Kidney capillary endothelial cell (primary cell): ENCODE measurements at regions not wholly inside any gene's neighbourhood (a gene's known extent, or its start where the extent isn't known, plus 50 kb on each side); places are given as distances from the start of the nearest gene placed in this dataset.
"Not testable (repeated sequence)": the region's sequence is repeated elsewhere in the genome, so short reads cannot be mapped to it uniquely, and the experiment has no call there.

ENCODE experiments used
- DNase-seq: peaks from one replicate; pipeline ENCODE4 v3.0.0-alpha.2; 2018; ENCODE audit warnings: low spot score

DNA sequence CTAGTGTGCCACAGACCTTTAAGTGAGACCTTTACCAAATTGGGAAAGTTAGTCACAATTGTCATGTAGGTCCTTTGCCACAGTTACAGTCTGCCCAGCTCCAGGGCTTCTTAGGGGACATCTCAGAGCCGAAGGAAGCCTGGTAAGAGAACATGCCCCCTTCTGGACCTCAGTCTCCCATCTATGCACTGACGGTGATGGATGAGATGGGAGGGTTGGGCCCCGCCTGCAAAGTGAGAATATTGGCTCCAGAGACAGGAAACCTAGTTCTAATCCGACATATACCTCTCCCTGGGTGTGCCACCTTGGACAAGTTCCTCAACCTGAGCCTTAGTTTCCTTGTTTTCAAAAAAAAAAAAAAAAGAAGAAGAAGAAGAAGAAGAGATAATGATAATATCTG is 85.1 kb upstream of the NAV2 start:
- no peak for DNase-seq

DNA sequence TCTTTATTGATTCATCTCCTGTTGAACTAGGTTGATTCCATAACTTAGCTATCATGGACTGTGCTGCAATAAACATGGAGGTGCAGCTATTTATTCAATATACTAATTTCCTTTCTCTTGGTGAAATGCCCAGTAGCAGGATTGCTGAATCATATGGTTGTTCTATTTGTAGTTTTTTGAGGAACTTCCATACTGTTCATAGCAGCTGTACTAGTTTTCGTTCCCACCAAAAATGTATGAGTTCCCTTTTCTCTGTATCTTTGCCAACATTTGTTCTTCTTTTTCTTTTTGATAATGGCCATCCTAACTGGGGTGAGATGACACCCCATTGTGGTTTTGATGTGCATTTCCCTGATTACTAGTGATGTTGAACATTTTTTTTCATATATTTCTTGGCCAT is 87.2 kb upstream of the NAV2 start:
- no peak for DNase-seq

DNA sequence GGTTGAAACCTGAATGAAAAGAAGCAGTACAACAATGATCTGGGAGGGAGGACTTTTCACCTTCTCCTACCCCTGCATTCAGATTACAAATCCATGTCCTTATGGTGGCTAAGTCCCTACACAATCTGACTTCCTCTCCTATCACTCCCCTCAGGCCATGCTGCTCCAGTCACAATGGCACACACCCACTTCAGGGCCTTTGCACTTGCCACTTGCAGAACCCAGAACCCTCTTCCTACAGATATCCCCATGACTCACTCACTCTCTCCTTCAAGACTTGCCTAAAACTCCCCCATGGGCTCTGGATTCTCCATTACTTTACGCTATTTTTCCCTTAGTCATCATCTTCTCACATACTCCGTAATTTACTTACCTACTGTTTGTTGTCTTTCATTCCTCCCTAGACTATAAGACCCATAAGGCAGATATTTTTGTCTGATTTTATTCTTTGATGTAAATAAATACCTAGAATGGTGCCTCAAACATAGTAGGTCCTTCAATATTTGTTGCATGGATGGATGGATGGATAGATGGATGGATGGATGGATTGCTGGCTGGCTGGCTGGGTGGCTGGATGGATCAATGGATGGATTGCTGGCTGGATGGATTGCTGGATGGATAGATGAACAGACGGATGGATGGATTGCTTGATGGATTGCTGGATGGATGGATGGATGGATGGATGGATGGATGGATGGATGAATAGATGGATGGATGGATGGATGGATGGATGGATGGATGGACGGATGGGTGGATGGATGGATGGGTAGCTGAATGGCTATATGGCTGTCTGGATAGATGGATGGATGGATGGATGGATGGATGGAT is 94.7 kb upstream of the NAV2 start:
- DNase-seq = no peak

DNA sequence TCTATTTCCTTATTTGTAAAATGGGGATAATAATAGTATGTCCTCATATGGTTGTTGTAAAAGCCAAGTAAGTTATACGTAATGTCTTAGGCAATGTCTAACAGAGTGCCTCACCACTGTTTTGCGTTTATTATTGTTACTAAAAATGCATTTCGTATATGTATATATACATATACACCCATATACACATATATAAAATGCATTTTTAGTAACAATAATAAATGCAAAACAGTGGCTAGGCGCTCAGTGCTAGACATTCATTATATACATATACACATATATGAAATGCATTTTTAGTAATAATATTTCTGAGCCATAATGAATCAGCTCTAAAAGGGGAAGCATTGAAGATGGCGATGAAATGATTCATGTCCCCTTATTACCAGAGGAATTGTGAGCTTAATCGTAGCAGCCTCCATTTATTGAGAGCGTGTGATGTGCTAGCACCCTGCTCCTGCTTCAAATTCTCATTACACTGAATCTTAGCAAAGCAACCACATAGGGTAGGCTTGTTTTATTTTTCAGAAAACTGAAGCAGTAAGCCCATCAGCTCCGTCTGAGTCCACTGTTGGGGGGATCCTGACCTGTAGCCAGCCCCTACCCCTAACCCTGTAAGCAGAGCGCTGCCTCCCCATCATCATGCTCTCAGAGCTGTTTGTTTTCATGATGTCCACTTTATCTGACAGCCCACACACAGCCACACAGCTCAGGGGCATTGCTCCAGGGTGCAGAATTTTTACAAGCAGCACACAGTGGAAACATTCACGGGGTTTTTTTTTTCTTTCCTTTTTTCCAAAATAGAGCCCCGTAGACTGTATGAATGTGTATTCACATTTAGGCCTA is 97.1 kb upstream of the NAV2 start:
- DNase-seq = peak; percentile 38

DNA sequence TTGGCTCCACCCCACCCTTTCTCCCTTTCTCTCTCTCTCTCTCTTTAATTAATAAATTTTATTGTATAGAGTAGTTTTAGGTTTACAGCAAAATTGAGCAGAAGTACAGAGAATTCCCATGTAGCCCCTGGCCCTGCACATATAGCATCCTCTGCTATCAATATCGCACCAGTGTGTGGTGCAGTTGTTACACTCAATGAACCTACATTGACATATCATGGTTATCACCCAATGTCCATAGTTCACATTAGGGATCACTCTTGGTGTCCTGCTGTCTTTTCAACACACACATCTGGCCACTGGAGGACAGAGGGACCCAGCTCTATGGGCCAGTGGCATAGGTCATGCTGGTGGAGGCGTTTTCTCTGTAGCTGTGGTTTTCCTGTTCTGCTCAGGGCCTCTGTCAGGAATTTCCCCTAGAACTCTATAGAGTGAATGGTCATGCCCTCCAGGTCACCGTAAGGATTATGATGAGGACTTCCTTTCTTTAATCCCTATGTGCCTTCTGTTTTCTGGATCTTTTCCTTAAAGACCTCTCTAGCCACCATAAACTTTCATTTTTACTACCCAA is 98.2 kb upstream of the NAV2 start:
- peak; percentile 27 for DNase-seq

DNA sequence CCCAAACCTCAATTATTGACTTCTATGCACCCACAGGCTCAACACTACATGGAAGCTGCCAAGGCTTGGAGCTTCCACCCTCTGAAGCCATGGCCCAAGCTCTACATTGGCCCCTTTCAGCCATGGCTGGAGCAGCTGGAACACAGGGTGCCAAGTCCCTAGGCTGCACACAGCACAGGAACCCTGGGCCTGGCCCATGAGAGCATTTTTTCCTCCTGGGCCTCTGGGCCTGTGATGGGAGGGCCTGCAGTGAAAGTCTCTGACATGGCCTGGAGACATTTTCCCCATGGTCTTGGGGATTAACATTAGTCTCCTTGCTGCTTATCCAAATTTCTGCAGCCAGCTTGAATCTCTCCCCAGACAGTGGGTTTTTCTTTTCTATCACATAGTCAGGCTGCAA is 100.6 kb upstream of the NAV2 start:
- not testable (repeated sequence) for DNase-seq

DNA sequence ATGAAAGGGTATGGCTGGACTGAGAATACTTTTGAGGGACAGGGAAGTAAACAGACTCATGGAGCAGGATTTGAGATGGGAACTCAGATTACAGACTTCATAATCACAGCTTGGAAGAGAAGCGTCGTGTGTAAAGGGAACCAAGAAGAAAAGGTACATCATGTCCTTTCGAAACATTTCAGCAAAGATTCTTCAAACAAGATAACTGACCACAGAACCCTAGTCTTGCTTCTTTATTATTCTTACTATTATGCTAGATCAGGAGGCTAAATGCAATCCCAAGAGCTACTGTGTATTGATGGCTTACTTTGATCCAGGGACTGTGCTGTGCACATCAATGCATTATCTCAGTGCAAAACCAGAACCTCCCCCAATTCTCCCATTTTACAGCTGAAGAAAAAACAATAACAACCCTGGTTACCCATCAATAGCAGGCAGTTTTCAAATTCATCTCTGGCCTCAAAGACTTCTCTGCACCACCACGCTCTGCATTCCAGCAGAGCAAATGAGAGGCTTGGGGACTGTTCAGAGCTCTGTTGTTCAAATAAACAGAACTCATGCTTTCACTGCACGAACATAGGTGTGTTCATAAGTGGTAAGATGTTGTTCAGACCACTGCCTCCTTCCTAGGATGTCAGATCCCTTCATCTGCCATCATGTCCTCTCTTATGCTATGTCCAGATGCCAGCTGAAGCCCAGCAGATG is 104.8 kb upstream of the NAV2 start:
- no peak for DNase-seq

DNA sequence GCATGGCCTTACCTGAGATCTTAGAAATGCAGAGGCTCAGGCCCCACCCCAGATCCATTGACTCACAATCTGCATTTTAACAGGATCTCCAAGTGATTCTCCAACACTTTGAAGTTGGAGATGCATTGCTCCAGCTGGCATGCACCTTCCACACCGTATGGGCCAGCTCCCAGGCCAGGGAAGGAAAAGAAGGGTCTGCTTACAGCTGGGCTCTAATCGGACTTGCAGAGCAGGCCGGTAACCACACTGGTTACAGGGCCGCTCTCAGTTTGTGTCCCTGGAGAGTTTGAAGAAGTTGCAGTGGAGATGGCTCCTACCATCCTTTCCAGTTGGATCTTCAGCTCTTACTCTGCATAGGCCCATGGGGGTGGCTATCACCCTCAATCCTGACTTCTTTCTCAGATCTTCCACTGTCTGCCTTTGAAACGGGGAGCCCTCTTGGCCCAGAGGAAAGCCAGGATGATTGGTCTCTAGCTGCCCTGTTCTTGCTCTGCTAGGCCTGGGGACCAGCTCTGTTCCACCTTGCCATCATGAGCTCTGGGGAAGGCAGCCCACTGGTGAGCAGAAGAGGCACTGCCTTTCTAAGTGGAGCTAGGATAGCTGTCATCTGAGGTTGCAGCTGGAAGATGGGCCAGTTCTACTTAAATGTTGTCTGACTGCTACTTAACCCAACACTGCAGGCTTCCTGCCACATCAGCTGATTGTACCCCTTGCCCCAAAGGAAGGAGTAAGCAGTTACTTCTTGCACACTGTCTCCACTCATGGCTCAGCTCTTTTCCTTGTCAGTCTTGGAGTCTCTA is 105.6 kb upstream of the NAV2 start:
- DNase-seq = no peak

DNA sequence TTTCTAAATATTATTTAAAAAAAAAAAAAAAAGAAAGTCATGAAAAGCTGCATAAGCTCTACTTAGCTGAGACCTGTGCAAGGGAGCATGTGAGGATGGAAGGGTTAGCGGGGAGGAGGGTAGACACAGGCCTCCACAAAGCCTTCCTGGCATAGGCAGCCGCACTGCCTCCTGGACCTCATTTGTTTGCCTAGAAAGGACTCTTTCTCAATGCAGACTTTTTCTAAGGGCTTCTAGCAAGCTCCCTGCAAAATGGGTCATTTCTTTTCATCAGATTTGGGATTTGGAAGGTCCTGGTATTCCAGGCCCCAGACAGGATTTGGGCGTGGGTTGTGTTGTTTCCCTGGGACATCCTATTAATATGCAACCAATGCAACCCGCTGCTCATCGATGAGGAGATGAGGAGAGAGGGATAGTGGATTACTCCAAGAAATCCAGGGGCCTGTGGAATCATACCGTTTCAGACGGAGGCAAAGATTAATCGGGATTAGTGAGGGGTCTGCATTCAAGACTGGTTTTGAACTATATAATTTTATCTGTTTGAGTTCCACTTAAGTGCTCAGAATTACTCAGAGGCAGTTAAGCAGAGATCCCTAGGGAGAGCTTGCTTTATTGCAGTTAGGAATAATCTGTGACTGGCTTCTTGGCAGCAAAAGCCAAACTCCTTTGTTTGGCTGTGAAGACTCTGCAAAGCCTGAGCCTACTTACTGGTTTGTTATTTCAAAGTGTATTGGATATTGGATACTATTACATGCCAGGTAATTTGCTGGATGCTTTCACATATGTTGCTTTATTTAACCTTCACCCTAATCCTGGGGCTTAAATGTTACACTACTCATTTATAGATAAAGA is 106.9 kb upstream of the NAV2 start:
- no peak for DNase-seq

DNA sequence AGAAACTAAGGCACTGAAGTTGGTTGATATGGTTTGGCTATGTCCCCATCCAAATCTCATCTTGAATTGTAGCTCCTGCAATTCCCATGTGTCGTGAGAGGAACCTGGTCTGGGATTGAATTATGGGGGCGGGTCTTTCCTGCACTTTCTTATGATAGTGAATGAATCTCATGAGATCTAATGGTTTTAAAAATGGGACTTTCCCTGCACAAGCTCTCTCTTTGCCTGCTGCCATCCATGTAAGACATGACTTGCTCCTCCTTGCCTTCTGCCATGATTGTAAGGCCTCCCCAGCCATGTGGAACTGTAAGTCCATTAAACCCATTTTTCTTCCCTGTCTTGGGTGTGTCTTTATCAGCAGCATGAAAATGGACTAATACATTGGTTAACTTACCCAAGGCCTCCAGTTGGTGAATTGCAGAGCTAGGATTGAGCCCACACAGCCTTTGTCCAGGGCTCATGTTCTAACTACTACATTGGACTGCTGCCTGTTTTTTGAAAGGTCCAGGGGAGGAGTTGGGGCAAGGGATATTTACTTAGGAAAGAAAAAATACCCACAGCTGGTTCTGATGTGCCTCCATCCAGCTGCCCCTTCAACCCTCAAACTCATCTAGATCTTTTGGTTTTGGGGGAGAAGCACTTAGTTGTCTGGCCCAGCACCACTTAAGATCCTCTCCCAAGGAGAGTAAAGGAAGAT is 107.8 kb upstream of the NAV2 start:
- DNase-seq = no peak

DNA sequence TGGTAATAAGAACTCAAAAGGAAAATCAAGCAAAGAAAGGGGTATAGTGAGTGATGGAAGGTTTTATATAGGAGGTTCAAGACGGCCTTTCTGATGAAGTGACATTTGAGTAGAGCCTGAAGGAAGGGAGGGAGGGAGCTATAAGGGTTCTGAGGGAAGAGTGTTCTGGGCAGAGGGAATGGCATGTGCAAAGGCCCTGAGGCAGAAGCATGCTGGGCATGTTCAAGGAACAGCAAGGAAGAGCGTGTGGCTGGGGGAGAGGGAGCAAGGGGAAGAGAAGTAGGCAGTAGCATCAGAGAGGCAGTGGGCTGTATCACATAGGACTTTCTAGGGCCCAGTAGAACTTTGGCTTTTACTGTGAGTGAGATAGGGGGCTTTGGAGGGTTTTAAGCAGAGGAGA is 108.9 kb upstream of the NAV2 start:
- DNase-seq = no peak

DNA sequence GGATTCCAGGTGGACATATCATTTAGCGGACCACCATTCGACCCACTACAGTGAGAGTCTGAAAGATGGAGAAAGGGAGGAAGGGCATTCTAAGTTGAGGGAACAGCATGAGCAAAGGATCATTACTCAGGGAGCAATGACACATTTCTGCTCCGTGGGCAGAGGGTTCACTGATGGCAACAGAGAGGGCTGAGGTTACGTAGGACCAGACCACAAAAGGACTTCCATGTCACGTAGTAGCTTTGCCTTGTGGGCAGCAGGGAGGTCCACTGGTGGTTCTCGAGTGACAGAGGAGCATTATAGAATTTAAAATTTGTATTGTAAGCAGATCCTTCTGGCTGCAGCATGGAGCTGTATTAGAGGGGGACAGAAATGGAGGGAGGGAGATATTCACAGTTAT is 109.7 kb upstream of the NAV2 start:
- no peak for DNase-seq

DNA sequence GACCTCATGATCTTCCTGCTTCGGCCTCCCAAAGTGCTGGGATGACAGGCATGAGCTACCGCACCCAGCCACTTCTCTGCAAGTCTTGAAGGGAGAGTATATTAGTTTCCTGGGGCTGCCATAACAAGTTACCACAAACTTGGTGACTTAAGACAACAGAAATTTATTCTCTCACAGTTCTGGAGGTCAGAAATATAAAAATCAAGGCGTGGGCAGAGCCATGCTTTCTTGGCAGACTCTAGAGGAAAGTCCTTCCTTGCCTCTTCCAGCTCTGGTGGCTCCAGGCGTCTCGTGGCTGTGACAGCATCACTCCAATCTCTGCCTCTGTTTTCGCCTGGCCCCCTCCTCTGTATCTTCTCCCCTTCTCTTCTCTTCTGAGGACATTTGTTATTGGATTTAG is 110.2 kb upstream of the NAV2 start:
- no peak for DNase-seq

DNA sequence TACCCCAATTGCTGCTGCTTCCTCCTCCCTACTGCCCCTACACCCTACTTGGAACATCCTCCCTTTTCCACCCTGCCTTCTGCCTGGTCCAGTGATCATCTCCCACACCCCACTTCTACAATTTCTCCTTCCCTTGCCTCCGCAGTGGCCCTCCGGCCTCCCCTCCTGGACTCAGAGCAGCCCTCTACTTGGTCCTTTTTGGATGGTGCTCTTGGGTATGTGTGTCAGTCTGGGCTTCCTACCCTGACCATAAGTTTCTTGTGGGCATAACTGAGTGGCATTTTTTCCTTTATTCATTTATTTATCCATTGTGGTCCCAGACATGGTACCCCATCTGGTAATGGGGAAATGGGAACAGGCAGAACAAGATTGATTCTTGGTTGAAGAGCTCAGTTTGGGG is 111.4 kb upstream of the NAV2 start:
- DNase-seq = no peak

DNA sequence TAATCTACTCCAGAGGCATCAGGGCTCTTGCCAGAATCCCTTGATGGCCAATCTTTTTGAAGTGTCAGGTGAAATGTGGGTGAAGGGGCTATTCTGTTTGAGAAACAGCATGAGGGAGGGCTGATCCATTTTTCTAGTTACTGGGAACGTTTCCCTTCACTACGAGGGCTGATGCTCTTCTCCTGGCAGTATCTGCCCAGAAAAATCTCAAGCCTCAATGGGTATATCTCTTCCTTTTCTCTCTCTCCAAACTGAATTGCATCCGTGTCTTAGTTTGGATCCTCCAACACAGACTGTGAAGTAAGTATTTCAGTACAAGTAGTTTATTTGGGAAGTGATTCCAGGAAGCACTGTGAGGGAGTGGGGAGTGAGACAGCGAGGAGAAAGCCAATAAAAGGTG is 113.0 kb upstream of the NAV2 start:
- no peak for DNase-seq

DNA sequence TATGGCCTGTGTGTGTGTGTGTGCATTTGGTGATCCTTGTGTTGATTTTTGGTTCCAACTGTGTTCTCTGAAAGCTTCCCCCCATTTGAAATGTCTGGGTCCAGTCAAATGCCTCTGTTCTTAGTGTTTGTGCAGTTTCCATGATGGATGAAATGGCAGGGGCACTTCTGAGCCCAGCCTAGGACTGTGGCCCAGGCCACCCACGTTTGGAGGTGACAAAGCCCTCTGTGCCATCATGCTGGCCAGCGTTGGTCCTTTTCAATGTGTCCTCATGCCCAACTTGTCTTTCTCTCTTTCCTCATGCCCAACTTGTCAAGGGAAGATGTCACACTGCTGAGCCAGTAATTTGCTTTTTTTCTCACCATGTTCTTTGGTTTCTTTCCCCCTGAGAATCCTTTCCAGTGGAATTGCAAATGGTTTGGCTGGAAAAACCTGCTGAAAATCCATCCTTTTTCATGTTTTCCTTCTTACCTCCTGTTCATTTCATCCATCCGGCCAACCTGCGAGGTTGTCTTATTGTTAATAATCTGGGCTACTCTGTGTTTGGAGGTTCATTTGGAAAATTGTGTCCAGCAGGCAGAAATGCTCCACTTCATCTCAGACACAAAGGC is 113.7 kb upstream of the NAV2 start:
- DNase-seq = no peak

DNA sequence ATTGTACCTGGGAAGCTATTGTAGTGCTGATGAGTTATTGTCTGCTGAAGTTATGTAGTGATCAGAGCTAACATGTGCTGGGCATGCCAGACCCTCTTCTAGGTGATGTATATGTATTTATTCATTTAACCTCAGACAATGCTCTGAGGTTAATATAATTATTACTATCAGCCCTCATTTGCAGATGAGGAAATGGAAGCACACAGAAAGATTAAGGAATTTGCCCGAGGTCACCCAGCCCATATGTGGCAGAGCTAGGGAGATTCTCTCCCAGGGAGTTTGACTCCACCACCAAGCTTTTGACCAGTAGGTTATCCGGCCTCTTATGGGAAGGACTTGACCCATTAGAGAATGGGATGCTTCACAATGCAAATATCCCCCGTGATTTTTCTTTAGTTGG is 114.2 kb upstream of the NAV2 start:
- no peak for DNase-seq

DNA sequence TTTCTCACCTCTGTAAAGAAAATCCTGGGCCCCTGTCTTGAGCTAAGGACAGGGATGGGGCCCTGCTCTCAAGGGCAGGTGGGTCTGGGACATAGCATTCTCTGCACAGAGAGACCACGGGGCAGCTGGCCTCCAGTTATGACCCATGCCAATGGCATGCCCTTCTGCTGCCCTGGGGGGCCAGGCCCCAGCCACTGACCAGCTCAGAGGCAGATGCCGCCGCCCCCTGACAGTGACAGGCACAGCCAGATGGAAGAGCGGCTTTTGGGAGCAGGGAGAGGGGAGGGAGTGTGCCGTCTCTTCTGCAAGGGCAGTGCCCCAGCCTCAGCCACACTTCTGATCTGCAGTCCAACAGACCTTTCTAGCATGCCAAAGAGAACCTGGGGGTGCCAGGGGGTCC is 114.8 kb upstream of the NAV2 start:
- no peak for DNase-seq

DNA sequence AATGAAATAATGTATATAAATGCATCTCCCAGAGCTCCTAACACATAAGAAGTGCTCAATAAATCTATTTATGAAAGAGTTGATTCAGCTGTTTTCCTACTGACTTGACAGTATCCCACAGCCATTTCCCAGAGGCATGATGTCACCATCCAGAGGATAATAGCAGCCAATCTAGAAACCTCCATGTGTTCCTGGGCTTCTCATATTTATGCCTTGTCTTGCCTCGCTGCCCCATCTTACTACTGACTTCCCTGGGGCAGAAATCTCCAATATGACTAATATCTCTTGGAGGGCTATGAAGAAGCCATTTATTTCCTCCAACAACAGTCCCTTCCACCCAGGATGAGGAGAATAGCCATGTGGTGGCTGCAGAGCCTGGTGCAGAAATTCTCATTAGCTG is 115.4 kb upstream of the NAV2 start:
- DNase-seq = peak; percentile 38
